AG20443 (cell line): ENCODE measurements at regions not wholly inside any gene's neighbourhood (a gene's known extent, or its start where the extent isn't known, plus 50 kb on each side); places are given as distances from the start of the nearest gene placed in this dataset.

Experiments
- DNase-seq: peaks from one replicate; pipeline ENCODE4 v3.0.0; 2012; ENCODE audit warnings: low spot score, mixed read lengths

GRCh38 chr12:125371033-125371432, 305.8 kb downstream of the AACS start:
- no peak for DNase-seq

- DNase-seq = no peak
Measured at GRCh38 chr12:125372085-125372484, 306.9 kb downstream of the AACS start.

GRCh38 chr12:125373375-125373774, 308.1 kb downstream of the AACS start:
- no peak for DNase-seq

GRCh38 chr12:125376422-125376821, 311.2 kb downstream of the AACS start:
- no peak for DNase-seq

GRCh38 chr12:125377093-125377492, 311.9 kb downstream of the AACS start:
- DNase-seq = no peak

- DNase-seq = no peak
Measured at GRCh38 chr12:125381373-125381772, 316.1 kb downstream of the AACS start.

GRCh38 chr12:125382926-125383325, 317.7 kb downstream of the AACS start:
- DNase-seq = no peak

GRCh38 chr12:125386652-125387051, 321.4 kb downstream of the AACS start:
- DNase-seq = no peak

- DNase-seq = no peak
Measured at GRCh38 chr12:125387206-125387605, 322.0 kb downstream of the AACS start.

GRCh38 chr12:125389061-125389697, 323.9 kb downstream of the AACS start:
- DNase-seq = no peak

- DNase-seq = no peak
Measured at GRCh38 chr12:125393569-125393968, 328.3 kb downstream of the AACS start.

- DNase-seq = no peak
Measured at GRCh38 chr12:125395583-125396215, 330.5 kb downstream of the AACS start.

- DNase-seq = no peak
Measured at GRCh38 chr12:125399489-125399888, 334.3 kb downstream of the AACS start.

- no peak for DNase-seq
Measured at GRCh38 chr12:125402874-125403789, 337.9 kb downstream of the AACS start.

- DNase-seq = no peak
Measured at GRCh38 chr12:125403843-125404242, 338.6 kb downstream of the AACS start.

- no peak for DNase-seq
Measured at GRCh38 chr12:125406131-125406530, 340.9 kb downstream of the AACS start.

GRCh38 chr12:125408718-125409117, 343.5 kb downstream of the AACS start:
- no peak for DNase-seq

GRCh38 chr12:125412506-125412905, 347.3 kb downstream of the AACS start:
- DNase-seq = no peak

GRCh38 chr12:125417446-125417845, 352.2 kb downstream of the AACS start:
- DNase-seq = no peak

GRCh38 chr12:125418902-125419564, 353.8 kb downstream of the AACS start:
- DNase-seq = no peak

- DNase-seq = no peak
Measured at GRCh38 chr12:125424909-125425308, 359.7 kb downstream of the AACS start.

GRCh38 chr12:125431516-125431915, 366.3 kb downstream of the AACS start:
- DNase-seq = no peak
